Activated T-cell treated with anti-CD3 and anti-CD28 coated beads, Interleukin-2, amount 50 U/mL, for 4 hours (primary cell): ENCODE measurements at regions not wholly inside any gene's neighbourhood (a gene's known extent, or its start where the extent isn't known, plus 50 kb on each side); places are given as distances from the start of the nearest gene placed in this dataset.
"Not testable (repeated sequence)": the region's sequence is repeated elsewhere in the genome, so short reads cannot be mapped to it uniquely, and the experiment has no call there.

Experiments
- ATAC-seq, 2 donors: fragments of 200-7000 bp; cut with Tn5 transposase; one replicate each; pipeline ENCODE4 v1.10.0; 2021
- DNase-seq: peaks from one replicate; pipeline ENCODE4 v3.0.0-alpha.2; 2020
- H3K27me3 Mint-ChIP-seq: one replicate; pipeline ENCODE4 v1.8.0; 2021; ENCODE audit warnings: low read depth, mixed read lengths
- H3K36me3 Mint-ChIP-seq: one replicate; pipeline ENCODE4 v1.8.0; 2022; ENCODE audit warnings: mixed read lengths; ENCODE audit not compliant: insufficient read depth
- H3K4me1 Mint-ChIP-seq: one replicate; pipeline ENCODE4 v1.8.0; 2021; ENCODE audit warnings: low read depth, mixed read lengths
- H3K4me3 Mint-ChIP-seq: one replicate; pipeline ENCODE4 v1.8.0; 2021; ENCODE audit warnings: mild to moderate bottlenecking, moderate library complexity, mixed read lengths
- H3K9me3 Mint-ChIP-seq: one replicate; pipeline ENCODE4 v1.8.0; 2021; ENCODE audit warnings: mixed read lengths

DNA sequence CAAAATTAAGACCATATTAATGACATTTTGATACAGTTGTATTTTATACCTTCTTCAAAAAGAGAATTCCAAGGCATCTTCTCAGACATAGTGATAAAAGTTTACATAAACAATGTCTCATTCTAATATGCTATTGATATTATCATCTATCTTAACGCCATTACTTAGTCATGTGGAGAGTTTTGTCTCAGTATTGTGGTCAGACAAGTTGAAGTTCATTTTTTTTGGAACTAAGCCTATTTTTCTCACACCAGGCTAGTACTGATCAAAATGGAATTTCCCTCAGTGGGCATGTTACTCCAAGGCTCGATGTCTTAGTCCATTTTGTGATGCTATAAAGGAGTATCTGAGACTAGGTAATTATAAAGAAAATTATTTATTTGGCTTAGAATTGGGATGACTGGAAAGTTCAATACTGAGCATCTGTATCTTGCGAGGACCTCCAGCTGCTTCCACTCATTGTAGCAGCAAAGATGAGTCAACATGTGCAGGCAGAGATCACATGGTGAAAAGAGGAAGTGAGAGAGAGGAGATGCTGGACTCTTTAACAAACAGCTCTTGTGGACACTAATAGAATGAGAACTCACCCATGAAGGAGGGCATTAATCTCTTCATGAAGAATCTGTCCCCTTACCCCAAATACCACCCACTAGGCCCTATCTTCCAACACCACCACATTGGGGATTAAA is 825.5 kb upstream of the MANEA start:
- Mint-ChIP-seq H3K9me3 (peaks cover 9% of the 10 kb centered on the region), H3K4me3 (no peak overlapping the region), H3K36me3 (no peaks in the 10 kb centered on the region), H3K4me1 (no peaks in the 10 kb centered on the region), H3K27me3 (no peaks in the 10 kb centered on the region)
- no peak for ATAC-seq
- no peak for DNase-seq

DNA sequence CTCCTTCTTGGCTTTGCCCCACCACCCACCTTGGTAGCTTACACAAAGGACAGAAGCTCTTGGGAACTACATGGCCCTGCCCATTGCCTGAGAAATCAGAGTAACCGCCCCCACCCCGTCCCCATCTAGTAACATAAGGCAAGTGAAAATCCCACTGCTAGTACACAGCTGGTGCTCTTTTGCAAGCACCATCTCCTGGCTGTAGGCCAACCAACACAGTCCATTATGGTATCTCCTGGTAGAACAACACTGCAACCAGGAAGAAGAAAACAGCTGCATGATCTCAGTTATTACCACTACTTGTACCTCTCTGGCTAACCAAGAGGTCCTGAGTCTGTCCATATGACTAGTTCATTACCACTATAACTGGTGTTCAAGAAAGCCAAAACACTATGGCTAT is 841.1 kb upstream of the MANEA start:
- ATAC-seq (no peak), DNase-seq (no peak)
- Mint-ChIP-seq H3K4me3 (no peak overlapping the region), H3K27me3 (no peaks in the 10 kb centered on the region), H3K9me3 (peaks cover 7% of the 10 kb centered on the region), H3K36me3 (no peaks in the 10 kb centered on the region), H3K4me1 (no peaks in the 10 kb centered on the region)

DNA sequence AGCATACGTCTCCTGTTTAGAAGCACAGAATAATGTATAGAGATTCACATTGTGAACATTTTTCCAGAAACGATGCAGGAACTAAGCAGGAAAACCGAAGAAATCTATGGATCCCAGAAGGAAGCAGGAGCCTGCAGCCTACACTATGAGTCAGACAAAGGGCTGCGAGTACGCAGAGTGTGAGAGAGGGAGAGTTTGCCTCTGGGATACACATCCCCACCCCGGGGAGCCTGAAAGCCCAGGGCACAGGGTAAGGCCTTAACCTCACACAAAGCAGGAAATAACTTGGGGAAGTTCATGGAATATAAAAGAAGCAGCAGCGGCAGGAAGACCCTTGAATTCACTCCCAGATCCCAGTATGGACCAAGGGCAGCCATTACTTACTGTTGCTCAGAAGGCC is 842.1 kb upstream of the MANEA start:
- H3K4me1 Mint-ChIP-seq = no peaks in the 10 kb centered on the region
- no peak overlapping the region for H3K4me3 Mint-ChIP-seq

DNA sequence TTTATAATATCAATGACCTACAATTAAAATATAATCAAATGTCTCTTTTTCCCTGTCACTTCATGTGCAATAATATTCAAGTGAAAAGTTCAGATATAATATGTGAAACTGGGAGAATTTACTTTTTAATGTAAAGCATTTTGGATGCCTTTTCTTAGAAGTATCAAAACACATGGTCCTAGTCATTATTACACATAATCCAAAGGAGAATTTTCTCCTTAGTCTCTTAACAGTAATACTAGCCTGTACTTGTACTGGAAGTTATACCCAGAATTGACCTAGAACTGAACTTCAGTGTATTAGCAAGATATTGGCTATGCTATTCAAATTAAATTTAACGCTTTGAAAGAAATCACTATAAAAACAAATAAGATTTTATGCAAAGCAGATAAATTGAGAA is 842.6 kb upstream of the MANEA start:
- Mint-ChIP-seq H3K4me1 (no peaks in the 10 kb centered on the region), H3K27me3 (no peaks in the 10 kb centered on the region), H3K36me3 (no peaks in the 10 kb centered on the region), H3K4me3 (no peak overlapping the region), H3K9me3 (peaks cover 7% of the 10 kb centered on the region)
- no peak for DNase-seq
- ATAC-seq = no peak

More for the DNA sequence above, 842.1 kb upstream of the MANEA start:
- no peak for DNase-seq
- no peaks in the 10 kb centered on the region for H3K36me3 Mint-ChIP-seq
- peaks cover 7% of the 10 kb centered on the region for H3K9me3 Mint-ChIP-seq
- no peak for ATAC-seq
- H3K27me3 Mint-ChIP-seq = no peaks in the 10 kb centered on the region

DNA sequence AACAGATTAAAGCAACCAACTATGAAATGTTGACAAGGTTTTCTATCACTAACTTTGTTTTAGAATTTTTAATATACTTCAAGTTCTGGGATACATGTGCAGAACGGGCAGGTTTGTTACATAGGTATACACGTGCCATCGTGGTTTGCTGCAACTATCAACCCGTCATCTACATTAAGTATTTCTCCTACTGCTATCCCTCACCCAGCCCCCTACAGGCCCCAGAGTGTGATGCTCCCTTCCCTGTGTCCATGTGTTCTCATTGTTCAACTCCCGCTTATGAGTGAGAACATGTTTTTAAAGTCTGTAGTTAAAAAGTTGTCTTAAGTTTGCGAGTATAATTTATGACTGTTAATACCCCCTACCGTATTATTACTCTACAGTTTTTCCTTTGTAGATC is 844.3 kb upstream of the MANEA start:
- Mint-ChIP-seq H3K36me3 (no peaks in the 10 kb centered on the region), H3K4me3 (no peak overlapping the region), H3K27me3 (no peaks in the 10 kb centered on the region), H3K4me1 (no peaks in the 10 kb centered on the region), H3K9me3 (peaks cover 4% of the 10 kb centered on the region)
- DNase-seq = no peak
- ATAC-seq = no peak

DNA sequence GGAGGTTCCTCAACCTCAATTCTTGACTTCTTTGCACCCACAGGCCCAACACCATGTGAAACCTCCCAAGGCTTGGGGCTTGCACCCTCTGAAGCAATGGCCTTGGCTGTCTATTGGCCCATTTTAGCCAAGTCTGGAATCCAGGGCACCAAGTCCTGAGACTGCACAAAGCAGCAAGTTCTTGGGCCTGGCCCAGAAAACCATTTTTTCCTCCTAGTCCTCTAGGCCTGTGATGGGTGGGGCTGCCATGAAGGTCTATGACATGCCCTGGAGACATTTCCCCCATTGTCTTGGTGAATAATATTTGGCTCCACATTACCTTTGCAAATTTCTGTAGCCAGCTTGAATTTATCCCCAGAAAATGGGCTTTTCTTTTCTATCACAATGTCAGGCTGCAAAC is 849.6 kb upstream of the MANEA start:
- H3K4me1 Mint-ChIP-seq = no peaks in the 10 kb centered on the region
- H3K27me3 Mint-ChIP-seq = no peaks in the 10 kb centered on the region
- peaks cover 19% of the 10 kb centered on the region for H3K9me3 Mint-ChIP-seq
- H3K4me3 Mint-ChIP-seq = no peak overlapping the region
- no peak for DNase-seq
- no peaks in the 10 kb centered on the region for H3K36me3 Mint-ChIP-seq
- ATAC-seq = no peak

DNA sequence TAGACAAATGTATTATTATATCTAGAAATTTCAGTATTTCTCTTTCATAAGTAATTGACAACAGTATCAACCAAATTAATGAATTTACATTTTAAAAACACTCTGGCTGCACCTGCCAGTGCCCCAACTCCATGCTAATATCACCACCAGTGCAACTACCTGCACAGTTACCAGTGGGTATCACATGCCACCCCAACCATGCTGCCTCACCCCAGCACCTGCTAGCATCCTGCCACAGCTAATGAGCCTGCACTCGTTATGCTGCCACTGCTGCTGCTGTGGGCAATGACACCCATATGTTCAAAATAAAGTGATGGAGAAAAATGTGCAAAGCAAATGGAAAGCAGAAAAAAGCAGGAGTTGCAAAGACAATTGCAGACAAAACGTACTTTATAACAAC is 855.9 kb upstream of the MANEA start:
- no peaks in the 10 kb centered on the region for H3K4me1 Mint-ChIP-seq
- H3K9me3 Mint-ChIP-seq = peaks cover 19% of the 10 kb centered on the region
- no peak overlapping the region for H3K4me3 Mint-ChIP-seq
- no peaks in the 10 kb centered on the region for H3K36me3 Mint-ChIP-seq
- DNase-seq (no peak), ATAC-seq (no peak)
- H3K27me3 Mint-ChIP-seq = no peaks in the 10 kb centered on the region

DNA sequence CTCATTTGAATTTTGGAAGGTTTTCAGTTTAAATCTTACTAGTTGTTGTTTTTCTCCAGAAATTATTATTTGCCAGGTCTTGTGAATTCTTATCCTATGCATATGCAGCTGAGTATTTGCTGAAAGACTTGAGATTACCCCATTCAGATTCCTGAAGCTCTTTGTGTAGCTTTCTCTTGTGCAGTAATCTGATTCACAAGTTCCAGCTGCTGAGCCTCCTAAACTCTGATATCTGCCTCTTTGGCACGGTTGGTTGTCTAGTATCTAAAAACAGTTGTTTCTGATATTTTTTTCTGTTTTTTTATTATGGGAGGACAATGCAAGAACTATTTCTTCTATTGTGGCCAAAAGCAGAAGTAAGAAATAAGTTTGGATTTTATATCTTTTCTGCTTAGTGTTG is 863.9 kb upstream of the MANEA start:
- DNase-seq (no peak), ATAC-seq (no peak)
- Mint-ChIP-seq H3K27me3 (no peaks in the 10 kb centered on the region), H3K4me3 (no peak overlapping the region), H3K4me1 (no peaks in the 10 kb centered on the region), H3K9me3 (peaks cover 3% of the 10 kb centered on the region), H3K36me3 (no peaks in the 10 kb centered on the region)

DNA sequence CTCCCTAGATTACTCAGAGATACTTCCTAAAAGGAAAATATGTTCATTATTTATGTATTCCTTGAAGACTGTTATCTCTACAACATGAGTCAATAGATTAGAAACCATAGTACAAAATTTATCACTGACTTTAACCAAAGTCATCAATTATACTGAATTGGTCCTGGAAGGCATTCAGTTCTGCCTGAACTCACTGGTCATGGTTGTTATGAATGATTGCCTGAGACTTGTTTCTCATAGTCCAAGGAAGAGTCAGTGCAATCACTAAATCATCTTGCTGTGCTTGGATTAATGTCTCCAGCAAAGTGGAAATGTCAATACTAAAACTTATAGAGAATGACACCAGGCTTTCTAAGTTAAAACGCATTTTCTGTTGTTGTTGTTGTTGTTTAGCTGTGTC is 878.6 kb upstream of the MANEA start:
- Mint-ChIP-seq H3K36me3 (no peaks in the 10 kb centered on the region), H3K27me3 (no peaks in the 10 kb centered on the region), H3K4me1 (no peaks in the 10 kb centered on the region), H3K9me3 (peaks cover 4% of the 10 kb centered on the region), H3K4me3 (no peak overlapping the region)
- DNase-seq (no peak), ATAC-seq (no peak)

DNA sequence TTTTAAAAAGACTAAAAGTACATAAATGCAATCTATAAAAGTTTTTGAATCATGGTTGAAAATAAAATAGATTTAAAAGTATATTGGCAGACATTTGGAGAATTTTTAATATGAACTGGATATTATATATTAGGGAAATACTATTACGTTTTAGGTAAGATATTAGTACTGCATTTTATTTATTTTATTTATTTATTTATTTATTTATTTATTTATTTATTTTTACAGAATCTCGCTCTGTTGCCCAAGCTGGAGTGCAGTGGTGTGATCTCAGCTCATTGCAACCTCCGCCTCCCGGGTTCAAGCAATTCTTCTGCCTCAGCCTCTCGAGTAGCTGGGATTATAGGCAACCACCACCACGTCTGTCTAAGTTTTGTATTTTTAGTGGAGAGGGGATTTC is 890.1 kb upstream of the MANEA start:
- not testable (repeated sequence) for H3K36me3 Mint-ChIP-seq, H3K9me3 Mint-ChIP-seq, H3K4me3 Mint-ChIP-seq, ATAC-seq, H3K4me1 Mint-ChIP-seq, DNase-seq, H3K27me3 Mint-ChIP-seq

DNA sequence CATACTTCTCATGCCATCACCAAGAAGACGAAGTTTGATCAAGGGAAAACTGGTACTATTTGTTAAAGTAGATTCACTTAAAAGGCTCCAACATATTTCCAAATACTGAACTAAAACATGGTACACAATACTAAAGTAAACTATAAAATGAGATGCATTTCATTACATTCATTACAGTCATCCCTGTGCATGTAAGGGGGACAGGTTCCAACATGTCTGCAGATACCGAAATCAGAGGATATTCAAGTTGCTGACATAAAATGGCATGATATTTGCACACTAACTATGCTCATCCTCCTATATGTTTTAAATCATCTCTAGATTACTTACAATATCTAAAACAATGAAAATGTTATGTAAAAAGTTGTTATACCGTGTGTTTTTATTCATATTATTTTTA is 893.9 kb upstream of the MANEA start:
- no peak for ATAC-seq
- Mint-ChIP-seq H3K27me3 (no peaks in the 10 kb centered on the region), H3K9me3 (no peaks in the 10 kb centered on the region), H3K4me3 (no peak overlapping the region), H3K4me1 (no peaks in the 10 kb centered on the region), H3K36me3 (no peaks in the 10 kb centered on the region)
- DNase-seq = no peak

DNA sequence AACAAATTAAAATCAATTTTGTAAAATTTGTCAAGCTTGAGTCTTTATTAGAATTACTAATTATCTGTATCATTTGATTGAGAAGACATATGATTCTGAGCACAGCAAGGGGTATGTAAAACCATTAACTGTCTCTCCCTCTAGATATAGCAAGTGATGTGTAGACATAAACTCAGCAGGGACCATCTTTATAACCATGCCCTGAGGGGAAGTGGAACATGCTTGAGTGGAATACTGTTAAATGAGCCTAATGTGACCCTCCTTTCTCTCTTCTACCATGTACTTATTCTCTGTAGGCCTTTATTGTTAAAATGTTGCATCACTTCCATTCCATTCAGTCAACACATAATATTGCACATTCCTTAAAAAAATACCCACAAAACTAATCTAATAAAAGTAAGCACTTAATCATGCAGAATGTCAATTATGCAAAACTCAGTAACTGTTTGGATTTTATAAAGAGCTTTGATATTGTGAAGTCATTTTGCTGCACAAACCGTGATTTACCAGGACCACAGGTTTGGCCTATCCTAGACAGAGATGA is 896.6 kb upstream of the MANEA start:
- no peak overlapping the region for H3K4me3 Mint-ChIP-seq
- ATAC-seq (no peak), DNase-seq (no peak)
- no peaks in the 10 kb centered on the region for H3K27me3 Mint-ChIP-seq
- no peaks in the 10 kb centered on the region for H3K4me1 Mint-ChIP-seq
- no peaks in the 10 kb centered on the region for H3K36me3 Mint-ChIP-seq
- no peaks in the 10 kb centered on the region for H3K9me3 Mint-ChIP-seq

DNA sequence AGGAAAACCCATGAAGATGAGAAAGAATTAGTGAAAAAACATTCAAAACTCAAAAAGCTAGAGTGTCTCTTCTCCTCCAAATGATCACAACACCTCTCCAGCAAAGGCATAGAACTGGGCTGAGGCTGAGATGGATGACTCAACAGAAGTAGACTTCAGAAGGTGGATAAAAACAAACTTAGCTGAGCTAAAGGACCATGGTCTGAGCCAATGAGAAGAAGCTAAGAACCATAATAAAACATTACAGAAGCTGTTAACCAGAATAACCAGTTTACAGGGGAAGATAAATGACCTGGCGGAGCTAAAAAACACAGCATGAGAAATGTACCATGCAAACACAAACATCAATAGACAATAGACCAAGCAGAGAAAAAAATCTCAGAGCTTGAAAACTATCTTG is 904.1 kb upstream of the MANEA start:
- no peak for ATAC-seq
- no peaks in the 10 kb centered on the region for H3K27me3 Mint-ChIP-seq

DNA sequence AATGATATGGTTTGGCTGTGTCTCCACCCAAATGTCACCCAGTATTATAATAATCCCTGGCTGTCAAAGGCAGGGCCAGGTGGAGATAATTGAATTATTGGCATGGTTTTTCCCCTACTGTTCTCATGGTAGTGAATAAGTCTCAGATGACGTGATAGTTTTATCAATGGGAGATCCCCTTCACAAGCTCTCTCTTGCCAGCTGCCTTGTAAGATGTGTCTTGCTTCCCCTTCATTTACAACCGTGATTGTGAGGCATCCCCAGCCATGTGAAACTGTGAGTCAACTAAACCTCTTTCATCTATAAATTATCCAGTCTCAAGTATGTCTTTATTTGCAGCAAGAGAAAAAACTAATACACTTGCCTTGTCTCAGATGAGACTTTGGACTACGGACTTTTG is 907.3 kb upstream of the MANEA start:
- ATAC-seq = no peak
- no peak overlapping the region for H3K4me3 Mint-ChIP-seq
- DNase-seq = no peak
- H3K9me3 Mint-ChIP-seq = peaks cover 28% of the 10 kb centered on the region
- H3K4me1 Mint-ChIP-seq = no peaks in the 10 kb centered on the region
- H3K36me3 Mint-ChIP-seq = no peaks in the 10 kb centered on the region
- H3K27me3 Mint-ChIP-seq = no peaks in the 10 kb centered on the region

More for the DNA sequence above, 904.1 kb upstream of the MANEA start:
- no peaks in the 10 kb centered on the region for H3K36me3 Mint-ChIP-seq
- no peak for DNase-seq
- no peaks in the 10 kb centered on the region for H3K4me1 Mint-ChIP-seq
- H3K4me3 Mint-ChIP-seq = no peak overlapping the region
- peaks cover 23% of the 10 kb centered on the region for H3K9me3 Mint-ChIP-seq

DNA sequence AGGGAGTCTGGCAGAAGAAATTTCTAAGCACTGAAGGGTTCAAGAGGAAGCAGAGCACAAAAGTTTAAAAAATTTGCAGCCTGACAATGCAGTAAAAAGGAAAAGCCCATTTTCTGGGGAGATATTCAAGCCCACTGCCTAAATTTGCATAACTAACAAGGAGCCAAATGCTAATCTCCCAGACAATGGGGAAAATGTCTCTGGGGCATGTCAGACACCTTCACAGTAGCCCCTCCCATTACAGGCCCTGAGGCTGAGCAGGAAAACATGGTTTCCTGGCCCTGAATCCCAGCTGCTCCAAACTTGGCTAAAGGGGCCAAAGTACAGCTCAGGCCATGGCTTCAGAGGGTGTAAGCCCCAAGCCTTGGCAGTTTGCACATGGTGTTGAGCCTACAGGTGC is 908.5 kb upstream of the MANEA start:
- Mint-ChIP-seq H3K36me3 (no peaks in the 10 kb centered on the region), H3K9me3 (peaks cover 24% of the 10 kb centered on the region), H3K4me3 (no peak overlapping the region), H3K4me1 (no peaks in the 10 kb centered on the region), H3K27me3 (no peaks in the 10 kb centered on the region)
- ATAC-seq (no peak), DNase-seq (no peak)
